Endothelial cell (in vitro differentiated cells): ENCODE measurements at regions not wholly inside any gene's neighbourhood (a gene's known extent, or its start where the extent isn't known, plus 50 kb on each side); places are given as distances from the start of the nearest gene placed in this dataset.
"Not testable (repeated sequence)": the region's sequence is repeated elsewhere in the genome, so short reads cannot be mapped to it uniquely, and the experiment has no call there.

Source experiments
- DNase-seq: peaks from one replicate; pipeline ENCODE4 v3.0.0; 2021; ENCODE audit warnings: low spot score
- H3K27ac Mint-ChIP-seq: one replicate; pipeline ENCODE4 v1.8.0; 2021; ENCODE audit warnings: mixed read lengths, inconsistent platforms; ENCODE audit not compliant: unreplicated experiment
- H3K27me3 Mint-ChIP-seq: one replicate; pipeline ENCODE4 v1.8.0; 2021; ENCODE audit warnings: mild to moderate bottlenecking, moderate library complexity, mixed read lengths, inconsistent platforms; ENCODE audit not compliant: unreplicated experiment
- H3K36me3 Mint-ChIP-seq: one replicate; pipeline ENCODE4 v1.8.0; 2021; ENCODE audit warnings: mild to moderate bottlenecking, low read depth, mixed read lengths, inconsistent platforms; ENCODE audit not compliant: unreplicated experiment
- H3K4me1 Mint-ChIP-seq: one replicate; pipeline ENCODE4 v1.8.0; 2021; ENCODE audit warnings: mild to moderate bottlenecking, mixed read lengths, inconsistent platforms; ENCODE audit not compliant: unreplicated experiment
- H3K4me3 Mint-ChIP-seq: one replicate; pipeline ENCODE4 v1.8.0; 2021; ENCODE audit warnings: mild to moderate bottlenecking, mixed read lengths, inconsistent platforms; ENCODE audit not compliant: unreplicated experiment
- H3K9me3 Mint-ChIP-seq: one replicate; pipeline ENCODE4 v1.8.0; 2021; ENCODE audit warnings: mixed read lengths, inconsistent platforms; ENCODE audit not compliant: unreplicated experiment
- TF ChIP-seq, protein P1 (sequence below): fragments of 200-600 bp; sonication (generic); IDR thresholded peaks from one replicate; pipeline ENCODE4 v1.5.0; 2021; ENCODE audit warnings: antibody characterized with exemption; ENCODE audit not compliant: unreplicated experiment

- H3K4me1 Mint-ChIP-seq = no peaks in the 10 kb centered on the region
- H3K9me3 Mint-ChIP-seq = no peaks in the 10 kb centered on the region
- no peak overlapping the region for H3K4me3 Mint-ChIP-seq
- H3K27me3 Mint-ChIP-seq = peaks cover 7% of the 10 kb centered on the region
- H3K36me3 Mint-ChIP-seq = no peaks in the 10 kb centered on the region
- no peak for DNase-seq
- TF ChIP-seq, protein P1, sequence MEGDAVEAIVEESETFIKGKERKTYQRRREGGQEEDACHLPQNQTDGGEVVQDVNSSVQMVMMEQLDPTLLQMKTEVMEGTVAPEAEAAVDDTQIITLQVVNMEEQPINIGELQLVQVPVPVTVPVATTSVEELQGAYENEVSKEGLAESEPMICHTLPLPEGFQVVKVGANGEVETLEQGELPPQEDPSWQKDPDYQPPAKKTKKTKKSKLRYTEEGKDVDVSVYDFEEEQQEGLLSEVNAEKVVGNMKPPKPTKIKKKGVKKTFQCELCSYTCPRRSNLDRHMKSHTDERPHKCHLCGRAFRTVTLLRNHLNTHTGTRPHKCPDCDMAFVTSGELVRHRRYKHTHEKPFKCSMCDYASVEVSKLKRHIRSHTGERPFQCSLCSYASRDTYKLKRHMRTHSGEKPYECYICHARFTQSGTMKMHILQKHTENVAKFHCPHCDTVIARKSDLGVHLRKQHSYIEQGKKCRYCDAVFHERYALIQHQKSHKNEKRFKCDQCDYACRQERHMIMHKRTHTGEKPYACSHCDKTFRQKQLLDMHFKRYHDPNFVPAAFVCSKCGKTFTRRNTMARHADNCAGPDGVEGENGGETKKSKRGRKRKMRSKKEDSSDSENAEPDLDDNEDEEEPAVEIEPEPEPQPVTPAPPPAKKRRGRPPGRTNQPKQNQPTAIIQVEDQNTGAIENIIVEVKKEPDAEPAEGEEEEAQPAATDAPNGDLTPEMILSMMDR = no peak
- H3K27ac Mint-ChIP-seq = no peak overlapping the region
Measured at GRCh38 chr7:52569151-52569550, 466.3 kb upstream of the POM121L12 start.

GRCh38 chr7:52565974-52566373 lies 469.5 kb upstream of the POM121L12 start:
- TF ChIP-seq, protein P1 = no peak
- DNase-seq = no peak
- no peaks in the 10 kb centered on the region for H3K4me1 Mint-ChIP-seq
- no peak overlapping the region for H3K27ac Mint-ChIP-seq
- no peaks in the 10 kb centered on the region for H3K36me3 Mint-ChIP-seq
- no peaks in the 10 kb centered on the region for H3K9me3 Mint-ChIP-seq
- peaks cover 7% of the 10 kb centered on the region for H3K27me3 Mint-ChIP-seq
- no peak overlapping the region for H3K4me3 Mint-ChIP-seq

- H3K27ac Mint-ChIP-seq = no peak overlapping the region
- H3K4me3 Mint-ChIP-seq = no peak overlapping the region
- no peak for DNase-seq
- H3K9me3 Mint-ChIP-seq = no peaks in the 10 kb centered on the region
- H3K4me1 Mint-ChIP-seq = no peaks in the 10 kb centered on the region
- TF ChIP-seq, protein P1 = no peak
- H3K27me3 Mint-ChIP-seq = no peaks in the 10 kb centered on the region
- H3K36me3 Mint-ChIP-seq = no peaks in the 10 kb centered on the region
Measured at GRCh38 chr7:52555805-52556204, 479.6 kb upstream of the POM121L12 start.

GRCh38 chr7:52547308-52547910 lies 488.0 kb upstream of the POM121L12 start:
- no peak overlapping the region for H3K27ac Mint-ChIP-seq
- no peak for DNase-seq

DNA sequence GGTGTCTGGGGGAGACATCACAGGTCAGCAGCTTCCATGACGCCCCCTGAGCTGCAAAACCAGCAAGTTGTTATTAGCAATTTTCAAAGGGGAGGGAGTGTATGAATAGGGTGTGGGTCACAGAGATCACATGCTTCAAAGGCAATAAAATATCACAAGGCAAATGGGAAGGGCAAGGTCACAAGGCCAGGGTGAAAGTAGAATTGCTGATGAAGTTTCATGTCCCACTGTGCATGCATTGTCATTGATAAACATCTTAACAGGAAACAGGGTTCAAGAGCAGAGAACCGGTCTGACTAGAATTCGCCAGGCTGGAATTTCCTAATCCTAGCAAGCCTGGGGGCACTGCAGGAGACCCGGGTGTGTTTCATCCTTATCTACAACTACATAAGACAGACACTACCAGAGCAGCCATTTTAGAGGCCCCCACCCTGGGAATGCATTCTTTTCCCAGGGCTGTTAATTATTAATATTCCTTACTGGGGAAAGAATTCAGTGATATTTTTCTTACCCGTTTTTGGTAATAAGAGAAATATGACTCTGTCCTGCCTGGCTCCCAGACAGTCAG lies 494.2 kb upstream of the POM121L12 start:
- H3K27me3 Mint-ChIP-seq, H3K36me3 Mint-ChIP-seq, DNase-seq, H3K4me3 Mint-ChIP-seq, H3K9me3 Mint-ChIP-seq, H3K4me1 Mint-ChIP-seq, H3K27ac Mint-ChIP-seq: not testable (repeated sequence)

More at GRCh38 chr7:52547308-52547910, 488.0 kb upstream of the POM121L12 start:
- Mint-ChIP-seq H3K36me3 (no peaks in the 10 kb centered on the region), H3K9me3 (no peaks in the 10 kb centered on the region), H3K4me1 (no peaks in the 10 kb centered on the region), H3K27me3 (no peaks in the 10 kb centered on the region), H3K4me3 (no peak overlapping the region)
- TF ChIP-seq, protein P1 = no peak
